ENCODE measurements at regions not wholly inside any gene's neighbourhood (a gene's known extent, or its start where the extent isn't known, plus 50 kb on each side); places are given as distances from the start of the nearest gene placed in this dataset.
"Not testable (repeated sequence)": the region's sequence is repeated elsewhere in the genome, so short reads cannot be mapped to it uniquely, and the experiment has no call there.

- TF ChIP-seq CTCF (IDR thresholded peaks at IDR 0.05 in 4 of 5, conservative IDR thresholded peaks at IDR 0.05 in 1 of 5); POLR2A (IDR thresholded peaks at IDR 0.05): not testable (repeated sequence)
These were observed 129.0 kb upstream of the ZNF658 start for GRCh38 chr9:66771504-66771903.
